HS-27A (cell line): ENCODE measurements at regions not wholly inside any gene's neighbourhood (a gene's known extent, or its start where the extent isn't known, plus 50 kb on each side); places are given as distances from the start of the nearest gene placed in this dataset.

ENCODE experiments used
- DNase-seq: peaks from one replicate; pipeline ENCODE4 v3.0.0-alpha.2; 2012; ENCODE audit warnings: low read depth, missing footprints

DNA sequence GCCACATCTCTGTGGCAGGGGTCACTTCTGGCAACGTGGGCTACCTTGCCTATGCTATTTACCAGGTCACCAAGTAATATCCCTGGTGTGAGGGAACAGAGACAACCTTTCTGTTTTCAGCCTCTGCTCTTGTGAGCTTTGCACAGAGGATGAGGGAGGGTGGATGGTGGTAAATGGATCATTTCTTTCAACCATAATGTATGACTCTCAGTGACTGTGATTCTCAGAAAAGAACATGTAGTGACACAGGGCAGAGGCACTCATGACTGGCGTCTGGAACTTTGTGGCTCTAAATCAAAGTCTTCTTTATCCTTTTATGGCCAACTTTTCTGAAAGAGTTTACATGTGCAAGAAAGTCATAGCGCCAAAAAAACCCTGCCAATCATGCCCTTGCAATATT lies 153.5 kb upstream of the USP24 start:
- DNase-seq = no peak

DNA sequence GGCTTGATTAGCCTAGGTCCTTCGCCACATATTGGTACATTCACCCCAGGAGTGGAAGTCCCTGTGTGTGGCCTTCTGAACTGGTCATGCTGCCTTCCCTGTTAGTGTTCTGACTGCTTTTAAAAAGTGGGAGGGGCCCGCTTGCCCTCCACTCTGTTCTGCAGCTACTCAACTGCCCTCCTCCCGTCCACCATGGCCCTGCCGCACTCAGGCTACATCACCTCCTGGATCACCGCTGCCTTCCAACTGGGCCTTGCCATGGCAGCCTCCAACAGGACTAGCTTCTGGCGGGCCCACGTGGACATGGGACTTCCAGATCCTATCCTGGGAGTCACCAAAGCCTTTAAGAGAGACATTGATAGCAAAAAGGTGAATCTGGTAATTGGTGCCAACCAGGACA lies 152.1 kb upstream of the USP24 start:
- DNase-seq = no peak

DNA sequence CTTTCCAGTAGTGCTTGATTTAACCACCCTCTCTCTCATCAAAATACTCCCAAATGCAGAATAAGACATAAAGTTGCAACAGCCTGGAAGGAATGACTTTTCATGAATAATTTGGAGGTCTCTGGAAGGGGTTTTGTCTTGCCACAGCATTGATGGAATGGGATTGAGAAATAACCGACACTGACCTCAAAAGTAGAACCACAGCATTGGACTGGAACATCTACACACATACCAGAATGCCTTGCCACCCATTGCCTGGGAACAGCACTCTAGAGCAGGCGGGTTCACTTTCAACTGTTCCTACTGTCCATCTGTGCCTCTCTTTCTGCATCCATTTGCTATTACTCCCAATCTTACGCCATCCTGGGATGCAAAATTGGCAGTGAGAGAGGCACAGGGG lies 149.1 kb upstream of the USP24 start:
- no peak for DNase-seq

DNA sequence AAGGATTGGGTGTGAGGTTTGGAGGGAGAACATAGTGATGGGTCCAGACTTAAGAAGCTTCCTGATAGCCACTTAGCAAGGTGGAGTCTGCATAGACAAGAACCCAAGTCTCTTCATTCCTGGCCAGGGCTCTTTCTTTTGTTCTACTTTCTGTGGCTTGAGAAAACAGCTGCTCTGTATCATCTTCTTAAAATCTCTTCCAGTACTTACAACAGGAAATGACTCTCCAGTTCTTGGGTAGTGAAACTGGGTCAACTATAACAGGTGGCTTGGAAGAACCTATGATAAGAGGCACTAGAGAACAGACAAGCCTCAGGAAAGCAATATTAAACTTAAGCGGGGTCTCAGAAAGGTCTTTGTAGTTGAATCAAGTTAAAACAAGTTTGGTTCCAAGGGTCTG lies 148.1 kb upstream of the USP24 start:
- no peak for DNase-seq

DNA sequence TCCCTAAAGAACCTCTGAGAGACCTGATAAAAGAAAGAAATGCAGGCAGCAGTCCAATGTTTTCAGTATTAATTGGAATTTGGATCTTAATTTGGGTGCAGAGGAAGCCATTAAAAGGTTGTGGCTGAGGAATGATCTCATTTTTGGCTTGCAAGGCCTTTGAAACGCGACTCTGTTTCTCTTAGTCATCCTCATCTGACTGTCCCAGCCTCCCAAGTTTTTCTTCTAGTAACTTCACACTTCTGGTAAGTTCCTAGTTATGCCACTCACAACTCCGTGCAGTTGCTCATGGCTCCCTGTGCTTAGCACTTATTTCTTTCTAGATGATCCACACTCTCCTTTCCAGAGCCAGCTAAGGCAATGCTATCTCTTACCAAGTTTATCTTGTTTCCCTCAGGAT lies 147.4 kb upstream of the USP24 start:
- DNase-seq = no peak

DNA sequence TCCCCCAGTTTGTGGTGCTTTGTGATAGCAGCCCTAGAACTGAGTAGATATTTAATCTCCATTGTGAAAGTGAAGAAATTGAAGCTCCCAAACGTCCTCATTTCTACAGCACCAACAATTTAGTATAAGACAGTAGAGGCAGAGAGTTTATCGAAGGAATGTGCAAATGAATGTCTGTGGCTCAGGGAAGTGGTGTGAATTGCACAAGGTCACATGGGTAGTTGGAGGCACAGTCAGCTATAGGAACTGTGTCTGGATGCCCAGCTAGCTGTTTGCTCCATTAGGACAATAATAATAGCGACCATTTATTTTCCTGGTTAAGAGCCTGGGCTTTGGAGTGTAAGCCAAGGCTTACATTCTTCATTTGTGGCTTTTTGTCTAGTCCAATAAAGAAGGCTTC lies 144.4 kb upstream of the USP24 start:
- DNase-seq = no peak

DNA sequence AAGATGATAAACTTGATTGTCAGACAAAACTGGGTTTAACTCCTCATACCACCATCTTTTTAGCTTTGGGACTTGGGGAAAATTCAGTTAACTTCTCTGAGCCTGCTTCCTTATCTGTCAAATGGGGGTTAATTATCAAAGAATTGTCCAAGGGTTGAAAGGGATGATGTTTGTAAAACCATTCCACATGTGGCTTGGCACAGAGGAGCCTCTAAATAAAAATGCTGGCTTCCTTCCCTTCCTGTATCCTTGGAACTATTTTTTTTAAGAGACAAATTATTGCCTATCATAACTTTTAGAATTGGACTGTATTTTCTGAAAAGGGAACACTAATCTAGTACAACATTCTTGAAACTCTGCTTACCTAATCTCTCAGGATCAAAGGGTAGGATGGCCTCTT lies 143.4 kb upstream of the USP24 start:
- DNase-seq = no peak

DNA sequence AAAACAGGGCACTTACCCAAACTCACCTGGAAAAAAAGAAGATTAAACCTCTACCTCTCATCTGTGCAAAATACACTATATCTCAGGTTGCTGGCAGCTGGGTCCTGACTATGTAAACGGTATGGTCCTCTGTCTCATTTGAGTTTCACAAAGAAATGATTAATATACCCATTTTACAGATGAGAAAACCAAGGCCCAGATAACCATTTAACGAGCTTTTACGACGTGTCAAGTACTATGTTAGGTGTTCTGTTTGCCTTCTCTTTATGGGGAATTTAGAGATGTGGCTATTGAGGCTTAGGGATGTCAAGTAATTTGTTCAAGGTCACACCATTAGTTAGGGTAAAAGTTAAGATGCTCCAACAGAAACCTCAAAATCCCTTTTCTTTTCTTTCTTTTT lies 140.4 kb upstream of the USP24 start:
- no peak for DNase-seq

DNA sequence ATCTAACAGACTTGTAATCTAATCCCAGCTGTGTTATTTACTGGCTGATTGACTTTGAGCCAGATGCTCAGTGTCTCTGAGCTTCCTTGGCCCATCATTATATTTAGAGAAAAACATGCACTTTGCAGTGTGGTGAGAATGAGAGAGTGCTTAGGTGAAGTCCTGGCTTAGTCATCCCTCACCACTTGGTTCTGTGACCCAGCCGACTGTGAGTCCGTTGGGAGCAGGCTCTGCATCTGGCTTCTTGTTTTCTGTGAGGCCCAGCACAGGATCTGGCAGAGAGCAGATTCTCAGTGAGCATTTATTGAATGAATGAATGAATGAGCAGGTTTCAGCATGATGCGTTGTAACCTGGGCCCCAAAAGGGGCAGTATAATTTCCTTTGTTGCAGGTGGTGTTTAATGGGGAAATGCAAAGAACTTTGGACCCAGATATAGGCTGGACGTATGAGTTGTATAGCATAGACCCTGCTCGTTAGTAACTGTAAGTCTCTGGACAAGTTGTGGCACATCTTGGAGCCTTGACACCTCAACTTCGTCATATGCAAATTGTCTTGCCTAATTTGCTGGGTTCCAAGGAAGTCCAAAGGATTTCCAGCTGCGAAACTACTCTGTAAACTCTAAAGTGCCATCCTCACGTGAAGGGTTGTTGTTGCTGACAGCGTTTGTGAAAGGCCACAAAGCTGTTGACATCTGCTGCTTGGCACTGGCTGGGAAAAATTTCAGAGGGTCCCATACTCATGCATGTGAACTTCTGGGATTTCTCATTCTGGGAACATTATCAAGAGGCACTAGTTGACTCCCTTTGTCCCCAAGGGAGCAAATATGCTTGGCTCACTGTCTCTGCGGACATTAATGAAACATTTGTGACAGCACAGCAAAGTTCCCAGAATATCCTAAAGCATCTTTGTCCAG lies 138.8 kb upstream of the USP24 start:
- DNase-seq = no peak

DNA sequence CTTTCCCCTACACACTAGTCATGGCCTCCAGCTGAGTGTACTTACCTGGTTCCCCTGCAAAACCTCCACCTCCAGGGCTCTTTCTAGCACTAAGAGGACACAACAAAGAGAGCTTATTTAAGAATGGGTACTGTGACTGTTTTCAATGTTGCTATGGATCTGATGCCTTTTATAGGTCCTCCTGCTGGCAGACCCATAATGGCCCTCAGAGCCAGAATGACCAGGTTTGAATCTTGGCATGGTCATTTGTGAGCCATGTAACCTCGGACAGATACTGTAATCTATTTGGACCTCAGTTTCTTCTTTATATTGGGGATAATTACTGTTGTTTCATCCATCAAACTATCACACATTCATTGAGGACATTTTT lies 137.6 kb upstream of the USP24 start:
- DNase-seq = no peak

DNA sequence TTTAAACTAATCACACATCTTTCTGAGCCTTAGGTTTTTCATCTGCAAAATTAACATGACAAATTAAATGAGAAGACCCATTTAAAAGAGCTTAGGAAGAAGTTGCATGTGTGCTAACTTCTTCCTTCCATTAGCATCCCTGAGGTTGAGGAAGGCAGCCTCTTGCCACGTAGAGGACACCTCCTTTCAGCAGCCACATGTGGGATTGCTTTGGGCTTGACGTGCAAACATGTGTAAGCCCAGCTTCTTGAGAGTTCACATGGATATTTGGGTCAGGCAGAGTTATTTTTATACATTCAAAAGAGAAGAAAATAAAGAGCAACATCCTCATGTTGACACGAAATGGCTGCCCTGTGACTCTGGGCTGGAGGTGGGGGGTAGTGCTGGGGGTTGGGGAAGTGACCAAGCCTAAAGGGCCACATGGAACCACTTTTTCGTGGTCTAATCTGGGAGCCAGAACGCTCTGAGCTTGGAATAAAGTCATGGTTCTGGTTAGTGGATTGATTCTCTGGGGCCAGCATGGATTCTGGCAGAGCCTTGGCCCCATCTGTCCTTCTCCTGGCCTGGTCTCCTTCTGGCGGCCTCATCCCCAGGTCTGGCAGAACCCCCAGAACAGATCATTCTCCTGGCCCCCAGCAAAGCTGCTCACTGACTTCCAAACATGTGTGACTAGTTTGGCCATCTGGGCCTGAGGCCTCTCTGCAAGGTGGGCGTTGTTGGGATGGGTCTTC lies 137.1 kb upstream of the USP24 start:
- DNase-seq = no peak

DNA sequence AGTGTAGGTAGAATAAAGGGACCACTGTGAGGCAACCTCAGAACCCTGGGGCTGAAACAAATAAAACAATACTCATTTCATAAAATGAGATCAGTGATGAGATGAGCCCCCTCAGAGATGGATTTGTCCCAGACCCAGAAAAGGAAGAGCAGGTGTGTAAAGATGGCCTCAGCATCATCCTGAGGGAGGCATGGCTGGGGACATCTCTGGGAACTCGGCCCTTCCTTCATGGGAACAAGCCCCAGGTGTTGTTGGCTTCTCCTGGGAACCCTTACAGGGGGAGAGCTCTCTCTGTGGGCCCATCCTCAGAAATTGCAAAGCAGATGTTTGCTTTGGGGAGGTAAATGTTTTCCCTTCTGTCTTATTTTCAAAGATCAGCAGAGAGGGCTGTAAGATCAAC lies 133.2 kb upstream of the USP24 start:
- no peak for DNase-seq

DNA sequence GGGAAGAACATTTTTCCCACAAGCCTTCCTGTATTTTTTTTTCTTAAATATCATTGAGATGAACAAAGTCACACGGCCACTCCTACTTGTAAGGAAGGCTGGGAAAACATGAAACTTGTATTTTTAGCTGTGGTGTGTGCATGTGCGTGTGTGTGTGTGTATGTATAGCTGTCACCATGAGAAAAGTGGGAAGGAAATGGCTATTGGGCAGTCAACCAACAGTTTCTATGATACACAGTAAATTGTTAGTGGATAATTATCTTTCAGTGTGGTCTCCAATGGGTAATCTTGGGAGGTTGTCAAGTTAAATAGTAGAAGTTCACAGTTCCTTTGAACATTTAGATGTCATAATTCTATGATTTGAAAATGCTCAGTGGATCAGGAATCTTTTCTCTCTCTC lies 132.7 kb upstream of the USP24 start:
- no peak for DNase-seq

DNA sequence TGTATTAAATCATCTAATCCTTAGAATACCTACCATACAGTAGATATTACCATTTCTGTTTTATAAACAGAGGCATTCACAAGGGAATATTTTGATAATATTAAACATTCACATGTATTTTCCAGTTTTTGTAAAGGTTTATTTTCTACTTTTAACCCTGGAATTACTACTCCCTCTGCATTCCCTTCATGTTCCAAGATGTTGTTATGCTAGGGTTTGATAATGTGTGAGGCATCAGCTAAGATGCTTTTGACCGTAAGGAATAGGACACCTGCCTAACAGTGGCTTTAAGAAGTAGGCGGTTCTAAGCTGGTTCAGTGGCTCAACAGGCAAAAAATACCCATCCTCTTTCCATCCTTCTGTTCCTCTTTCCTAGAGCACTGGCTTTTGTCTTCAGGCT lies 131.9 kb upstream of the USP24 start:
- DNase-seq = no peak

DNA sequence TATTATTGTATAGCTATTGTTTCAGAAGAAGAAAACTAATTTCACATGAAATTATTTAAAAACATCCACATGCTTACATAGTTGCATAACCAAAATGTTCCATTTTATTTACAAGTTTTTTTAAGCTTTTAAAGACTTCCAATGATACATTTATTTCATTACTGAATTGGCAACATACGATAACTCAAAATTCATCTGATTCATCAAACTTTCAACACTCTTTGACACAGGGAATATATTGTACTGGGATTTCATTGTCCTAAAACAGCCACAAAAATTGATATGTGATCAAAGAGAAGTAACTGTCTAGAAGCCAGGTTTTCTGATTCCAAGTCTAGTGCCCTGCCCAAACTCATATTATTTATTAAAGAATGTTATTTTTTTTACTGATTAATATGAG lies 131.4 kb upstream of the USP24 start:
- no peak for DNase-seq

DNA sequence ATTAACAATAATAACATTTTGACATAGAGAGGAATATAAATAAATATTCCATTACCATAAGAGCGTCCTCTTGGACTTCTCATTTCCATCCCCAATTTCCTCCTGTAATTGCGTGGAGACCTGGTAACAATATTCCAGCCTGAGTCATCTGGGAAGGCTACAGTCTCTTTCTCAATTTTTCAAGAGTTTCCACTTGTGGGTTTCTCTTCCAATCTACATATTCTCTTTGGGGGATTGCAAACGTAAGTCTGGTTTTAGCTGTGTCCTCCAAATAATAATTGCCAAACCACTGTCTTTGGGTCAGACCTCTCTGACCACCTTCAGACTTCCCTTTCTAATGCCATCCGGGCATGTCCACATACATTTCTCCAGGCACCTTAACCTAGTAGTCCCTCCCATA lies 124.5 kb upstream of the USP24 start:
- no peak for DNase-seq

DNA sequence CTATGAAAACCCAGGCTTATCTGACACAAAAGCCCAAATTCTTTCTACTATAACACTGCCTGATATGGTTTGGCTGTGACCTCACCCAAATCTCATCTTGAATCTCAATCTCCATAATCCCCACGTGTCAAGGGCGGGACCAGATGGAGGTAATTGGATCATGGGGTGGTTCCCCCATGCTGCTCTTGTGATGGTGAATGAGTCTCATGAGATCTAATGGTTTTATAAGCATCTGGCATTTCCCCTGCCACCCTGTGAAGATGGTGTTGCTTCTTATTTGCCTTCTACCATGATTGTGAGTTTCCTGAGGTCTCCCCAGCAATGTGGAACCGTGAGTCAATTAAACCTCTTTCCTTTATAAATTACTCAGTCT lies 123.3 kb upstream of the USP24 start:
- peak; percentile 69 for DNase-seq

DNA sequence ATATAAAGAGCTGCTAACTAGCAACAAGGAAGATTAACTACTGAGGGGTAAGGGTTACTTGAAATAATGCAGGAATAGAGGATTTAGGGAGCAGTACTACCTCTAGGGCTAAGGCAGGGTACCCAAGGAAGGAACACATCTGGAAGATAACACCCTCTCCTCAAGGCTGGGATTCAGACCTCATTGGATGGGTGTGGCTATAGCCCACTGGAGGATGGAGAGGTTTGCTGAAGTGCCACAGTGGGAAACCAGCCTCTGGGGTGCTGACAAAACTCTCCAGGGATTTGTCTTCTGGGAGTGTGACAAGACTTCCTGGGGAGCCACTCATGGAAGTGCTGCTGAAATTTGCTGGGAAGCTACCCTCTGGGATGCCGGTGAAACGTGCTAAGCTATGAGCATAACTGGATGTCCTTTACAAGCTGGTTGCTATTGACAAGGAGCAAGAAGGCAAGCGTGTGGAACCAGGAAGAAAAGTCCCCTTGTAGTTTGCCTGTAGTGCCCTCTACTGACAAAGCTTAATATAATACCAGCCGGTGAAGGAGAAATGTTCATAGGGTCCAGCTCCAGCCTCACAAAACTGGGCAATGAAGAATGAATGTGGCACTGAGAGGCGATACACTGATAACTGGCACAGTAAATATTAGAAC lies 122.8 kb upstream of the USP24 start:
- peak; percentile 79 for DNase-seq

DNA sequence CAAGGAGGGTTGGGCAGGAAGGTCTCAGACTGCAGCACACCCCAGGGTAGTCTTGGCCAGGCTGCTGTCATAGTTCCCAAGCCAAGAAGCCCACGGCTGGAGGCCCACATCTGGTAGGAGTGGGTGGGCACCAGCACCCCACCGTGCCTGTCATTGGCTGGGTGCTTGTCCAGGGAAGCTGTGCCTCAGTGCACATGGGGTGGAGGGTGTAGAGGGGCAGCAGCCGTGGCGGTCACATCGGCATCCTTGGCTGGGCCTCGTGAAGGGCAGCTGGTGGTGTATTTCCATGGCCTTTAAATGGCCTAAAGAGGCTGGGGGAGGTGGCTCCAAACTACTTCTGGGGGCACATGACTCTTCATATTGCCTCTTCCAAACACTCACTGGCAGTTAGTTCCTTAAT lies 119.6 kb upstream of the USP24 start:
- DNase-seq = no peak

DNA sequence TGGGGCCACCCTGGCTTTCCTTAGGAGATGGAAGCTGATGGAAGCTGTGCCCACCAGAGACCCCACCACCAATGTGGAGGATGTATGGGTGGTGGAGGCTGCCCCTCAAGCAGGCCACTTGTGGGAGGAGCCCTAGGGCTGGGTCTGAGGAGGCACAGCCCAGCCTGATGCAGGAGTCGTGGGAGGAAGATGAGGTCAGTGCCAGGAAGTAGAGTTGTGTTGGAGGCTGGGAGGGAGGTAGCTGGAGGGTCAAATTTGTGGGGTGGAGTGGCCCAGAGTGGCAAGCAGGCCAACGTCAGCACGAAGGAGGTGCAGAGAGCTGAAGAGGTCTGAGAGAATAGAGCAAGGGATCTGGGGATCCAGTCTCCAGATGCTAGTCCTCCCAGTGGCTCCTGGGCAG lies 119.0 kb upstream of the USP24 start:
- DNase-seq = no peak

DNA sequence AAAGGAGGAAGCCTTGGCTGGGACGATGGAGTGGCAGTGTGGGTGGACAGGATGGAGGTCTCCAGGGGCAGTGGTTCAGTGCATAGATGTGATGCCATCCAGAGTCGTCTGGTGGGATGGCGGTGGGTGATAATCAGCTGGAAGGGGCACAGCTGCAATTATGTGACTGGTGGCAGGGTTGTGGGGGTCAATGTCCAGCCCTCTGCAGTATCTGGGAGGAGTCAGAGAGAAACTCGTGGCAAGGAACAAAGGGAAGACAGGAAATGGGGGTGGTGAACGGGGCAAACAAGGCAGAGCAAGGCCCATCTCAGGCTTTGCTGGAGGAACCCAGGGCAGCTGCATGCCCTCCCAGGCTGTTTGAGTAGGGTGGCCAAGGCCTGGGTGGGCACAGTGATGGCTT lies 118.3 kb upstream of the USP24 start:
- DNase-seq = no peak

DNA sequence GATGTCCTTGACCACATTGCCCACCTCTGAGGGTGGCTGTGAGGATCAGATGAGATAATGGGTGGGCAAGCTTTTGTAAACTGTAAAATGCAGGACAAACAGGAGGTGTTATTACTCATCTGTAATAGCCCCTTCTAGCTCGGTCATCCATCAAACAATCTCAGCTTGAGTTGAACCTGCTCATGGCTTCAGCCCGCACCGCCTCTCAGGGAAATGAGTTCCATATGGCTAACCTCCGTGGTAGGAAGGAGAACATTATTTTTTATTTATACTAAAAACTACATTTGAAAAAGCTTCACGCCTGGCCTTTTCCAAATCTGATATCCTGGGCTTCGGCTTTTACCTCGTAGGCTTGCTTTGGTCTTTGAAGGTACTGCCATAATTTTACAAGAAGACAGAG lies 116.2 kb upstream of the USP24 start:
- no peak for DNase-seq

DNA sequence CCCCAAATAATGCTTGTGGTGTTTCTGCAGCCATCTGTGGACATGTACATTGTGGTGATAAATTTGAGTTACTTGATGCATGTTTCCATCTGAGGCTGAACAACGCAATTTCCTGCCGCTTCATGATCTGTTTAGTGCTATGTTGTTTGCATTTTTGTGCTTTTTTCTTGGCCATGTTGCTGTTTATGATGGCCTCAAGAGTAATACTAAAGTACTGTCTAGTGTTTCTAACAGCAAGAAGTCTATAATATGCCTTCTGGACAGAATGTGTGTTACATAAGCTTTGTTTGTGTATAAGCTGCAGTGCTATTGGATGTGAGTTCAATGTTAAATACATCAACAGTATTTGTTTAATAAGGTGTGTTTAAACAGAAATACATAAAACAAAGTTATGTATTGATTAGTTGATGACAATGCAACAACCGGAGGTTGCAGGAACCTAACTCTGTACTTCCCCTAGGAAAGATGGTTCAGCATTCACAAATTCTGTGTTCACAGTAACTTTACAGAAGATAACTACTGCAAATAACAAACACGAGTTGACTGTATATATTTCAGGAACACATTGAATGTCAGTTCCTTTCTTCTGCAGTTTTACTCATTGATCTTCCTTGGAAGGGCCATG lies 114.8 kb upstream of the USP24 start:
- DNase-seq = no peak
